ENCODE measurements at regions not wholly inside any gene's neighbourhood (a gene's known extent, or its start where the extent isn't known, plus 50 kb on each side); places are given as distances from the start of the nearest gene placed in this dataset.

- DNase-seq: no peak
Measured at GRCh38 chr18:77866351-77866750, 616.7 kb downstream of the GALR1 start.

- no peak for DNase-seq
Measured at GRCh38 chr18:77870199-77870598, 620.6 kb downstream of the GALR1 start.

- no peak for DNase-seq
Measured at GRCh38 chr18:77870894-77871293, 621.2 kb downstream of the GALR1 start.

GRCh38 chr18:77872166-77872565 is 622.5 kb downstream of the GALR1 start:
- no peak for DNase-seq

GRCh38 chr18:77876319-77876865 is 626.7 kb downstream of the GALR1 start:
- DNase-seq: no peak

GRCh38 chr18:77879829-77880228 is 630.2 kb downstream of the GALR1 start:
- no peak for DNase-seq

GRCh38 chr18:77884454-77884853 is 634.8 kb downstream of the GALR1 start:
- no peak for DNase-seq

GRCh38 chr18:77894060-77894459 is 644.4 kb downstream of the GALR1 start:
- DNase-seq: no peak

GRCh38 chr18:77895250-77895649 is 645.6 kb downstream of the GALR1 start:
- DNase-seq: no peak

- DNase-seq: no peak
Measured at GRCh38 chr18:77896586-77897252, 647.1 kb downstream of the GALR1 start.

- no peak for DNase-seq
Measured at GRCh38 chr18:77897606-77898005, 648.0 kb downstream of the GALR1 start.

GRCh38 chr18:77899972-77900754 is 650.5 kb downstream of the GALR1 start:
- no peak for DNase-seq

GRCh38 chr18:77905011-77905410 is 655.4 kb downstream of the GALR1 start:
- no peak for DNase-seq

GRCh38 chr18:77905449-77906055 is 655.9 kb downstream of the GALR1 start:
- no peak for DNase-seq

GRCh38 chr18:77906103-77906892 is 656.6 kb downstream of the GALR1 start:
- no peak for DNase-seq

GRCh38 chr18:77910347-77910746 is 660.7 kb downstream of the GALR1 start:
- DNase-seq: no peak

- DNase-seq: no peak
Measured at GRCh38 chr18:77911971-77912605, 662.4 kb downstream of the GALR1 start.

GRCh38 chr18:77918730-77919129 is 669.1 kb downstream of the GALR1 start:
- no peak for DNase-seq

GRCh38 chr18:77919923-77920322 is 670.3 kb downstream of the GALR1 start:
- no peak for DNase-seq

GRCh38 chr18:77935342-77935741 is 685.7 kb downstream of the GALR1 start:
- DNase-seq: no peak

GRCh38 chr18:77940566-77940965 is 690.9 kb downstream of the GALR1 start:
- no peak for DNase-seq

GRCh38 chr18:77944533-77944932 is 694.9 kb downstream of the GALR1 start:
- no peak for DNase-seq
